Esophagus (tissue), 2 donors: ENCODE measurements at regions not wholly inside any gene's neighbourhood (a gene's known extent, or its start where the extent isn't known, plus 50 kb on each side); places are given as distances from the start of the nearest gene placed in this dataset.

Experiments used
- H3K27ac ChIP-seq, 2 donors: one replicate each; pipeline ENCODE4 v1.5.1; 2013; ENCODE audit warnings: low read depth in 2 of 2, mild to moderate bottlenecking in 2 of 2, inconsistent platforms in 1 of 2, low read length in 1 of 2, moderate library complexity in 1 of 2
- H3K27me3 ChIP-seq, 2 donors: one replicate each; pipeline ENCODE4 v1.6.1; 2013; ENCODE audit warnings: low read length in 2 of 2, control low read depth in 1 of 2, mild to moderate bottlenecking in 1 of 2; ENCODE audit not compliant: insufficient read depth in 2 of 2, control insufficient read depth in 1 of 2
- H3K36me3 ChIP-seq, 2 donors: one replicate each; pipeline ENCODE4 v1.6.1; 2013; ENCODE audit warnings: low read length in 1 of 2; ENCODE audit not compliant: control insufficient read depth in 2 of 2, insufficient read depth in 2 of 2
- H3K4me1 ChIP-seq, 2 donors: one replicate each; pipeline ENCODE4 v1.6.1; 2013; ENCODE audit warnings: low read length in 1 of 2; ENCODE audit not compliant: control insufficient read depth in 2 of 2, insufficient read depth in 2 of 2
- H3K4me3 ChIP-seq, 2 donors: one replicate each; pipeline ENCODE4 v1.5.1; 2013; ENCODE audit warnings: low read length in 2 of 2, mild to moderate bottlenecking in 2 of 2, low read depth in 1 of 2, moderate library complexity in 1 of 2
- H3K9me3 ChIP-seq, 2 donors: one replicate each; pipeline ENCODE4 v1.6.1; 2013; ENCODE audit warnings: mild to moderate bottlenecking in 2 of 2, low read depth in 1 of 2, low read length in 1 of 2, moderate library complexity in 1 of 2; ENCODE audit not compliant: control insufficient read depth in 2 of 2, insufficient read depth in 1 of 2
- WGBS, 2 donors: extraction: QIAGEN DNeasy Blood & Tissue Kit; methylation state at CpG; one replicate each; pipeline ENCODE4 v1.1.7; 2013; 5-methylcytosine and 5-hydroxymethylcytosine counted together
- donor health status: healthy with polysubstance abuse.
- donor health status: Bipolar disorder and iron deficiency.

DNA sequence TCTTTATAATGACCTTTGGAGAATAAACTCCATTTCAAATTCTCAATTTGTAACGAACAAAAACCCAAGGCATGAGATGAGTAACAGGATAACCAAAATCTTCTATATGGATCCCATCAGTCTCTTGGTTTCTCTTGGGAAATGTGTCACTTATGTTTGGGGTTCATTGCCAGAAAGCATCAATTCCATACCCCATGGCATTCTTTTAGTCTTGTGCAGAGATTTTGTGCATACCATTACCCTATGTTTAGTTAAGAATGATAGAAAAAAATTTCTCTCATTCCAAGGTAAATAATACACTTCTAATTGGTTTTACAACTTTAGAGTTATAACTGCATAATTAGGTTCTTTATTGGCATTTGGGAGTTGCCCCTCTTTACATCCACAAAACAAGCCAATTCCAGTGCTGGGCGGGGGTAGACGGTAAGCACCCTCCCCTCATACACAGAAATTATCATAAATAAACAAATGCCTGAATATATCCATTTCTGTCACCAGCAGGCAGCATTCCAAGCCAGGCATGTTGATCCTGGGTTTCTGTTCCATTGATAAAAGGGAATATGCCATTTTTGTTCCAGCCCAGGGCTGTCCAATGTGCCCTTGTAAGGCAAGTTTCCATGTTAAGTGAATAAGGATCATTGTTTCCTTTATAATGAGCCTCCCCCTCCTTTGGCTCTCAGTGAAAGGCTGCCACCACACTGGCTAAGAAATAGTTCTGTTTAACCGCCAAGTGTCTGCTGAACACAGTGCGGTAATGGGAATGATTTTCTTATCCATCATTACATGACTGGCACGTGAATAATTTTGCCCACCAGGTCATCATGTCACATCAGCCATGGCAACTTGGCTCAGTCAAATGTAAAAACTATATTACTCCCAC lies 680.1 kb upstream of the ZEB2 start:
- Histone ChIP-seq H3K27me3 (no peaks in the 10 kb centered on the region), H3K4me1 (no peaks in the 10 kb centered on the region), H3K9me3 (no peaks in the 10 kb centered on the region), H3K27ac (no peak overlapping the region), H3K4me3 (no peak overlapping the region), H3K36me3 (no peaks in the 10 kb centered on the region)
- WGBS, 2 donors = 77 to 81% methylated on average over 6 of the region's 6 CpGs

GRCh38 chr2:145199042-145199441 lies 679.1 kb upstream of the ZEB2 start:
- WGBS, 2 donors = 55 to 66% methylated on average over 7 of the region's 7 CpGs
- no peaks in the 10 kb centered on the region for H3K9me3 ChIP-seq
- H3K27me3 ChIP-seq = no peaks in the 10 kb centered on the region
- H3K4me1 ChIP-seq = no peaks in the 10 kb centered on the region
- no peak overlapping the region for H3K4me3 ChIP-seq
- H3K36me3 ChIP-seq = no peaks in the 10 kb centered on the region
- H3K27ac ChIP-seq = no peak overlapping the region

GRCh38 chr2:145198555-145198954 lies 678.6 kb upstream of the ZEB2 start:
- Histone ChIP-seq H3K36me3 (no peaks in the 10 kb centered on the region), H3K4me3 (no peak overlapping the region), H3K9me3 (no peaks in the 10 kb centered on the region), H3K4me1 (no peaks in the 10 kb centered on the region), H3K27me3 (no peaks in the 10 kb centered on the region), H3K27ac (no peak overlapping the region)
- WGBS, 2 donors = 68 to 85% methylated on average over 2 of the region's 2 CpGs

GRCh38 chr2:145197944-145198343 lies 678.0 kb upstream of the ZEB2 start:
- no peaks in the 10 kb centered on the region for H3K9me3 ChIP-seq
- no peaks in the 10 kb centered on the region for H3K4me1 ChIP-seq
- no peak overlapping the region for H3K27ac ChIP-seq
- no peak overlapping the region for H3K4me3 ChIP-seq
- H3K36me3 ChIP-seq = no peaks in the 10 kb centered on the region
- 90 to 98% methylated on average over 3 of the region's 3 CpGs for WGBS, 2 donors
- H3K27me3 ChIP-seq = no peaks in the 10 kb centered on the region

GRCh38 chr2:145194673-145195072 lies 674.8 kb upstream of the ZEB2 start:
- H3K36me3 ChIP-seq = no peaks in the 10 kb centered on the region
- H3K4me3 ChIP-seq = no peak overlapping the region
- WGBS, 2 donors = 52 to 56% methylated on average over 2 of the region's 2 CpGs
- no peaks in the 10 kb centered on the region for H3K27me3 ChIP-seq
- no peaks in the 10 kb centered on the region for H3K9me3 ChIP-seq
- no peaks in the 10 kb centered on the region for H3K4me1 ChIP-seq
- H3K27ac ChIP-seq = no peak overlapping the region

DNA sequence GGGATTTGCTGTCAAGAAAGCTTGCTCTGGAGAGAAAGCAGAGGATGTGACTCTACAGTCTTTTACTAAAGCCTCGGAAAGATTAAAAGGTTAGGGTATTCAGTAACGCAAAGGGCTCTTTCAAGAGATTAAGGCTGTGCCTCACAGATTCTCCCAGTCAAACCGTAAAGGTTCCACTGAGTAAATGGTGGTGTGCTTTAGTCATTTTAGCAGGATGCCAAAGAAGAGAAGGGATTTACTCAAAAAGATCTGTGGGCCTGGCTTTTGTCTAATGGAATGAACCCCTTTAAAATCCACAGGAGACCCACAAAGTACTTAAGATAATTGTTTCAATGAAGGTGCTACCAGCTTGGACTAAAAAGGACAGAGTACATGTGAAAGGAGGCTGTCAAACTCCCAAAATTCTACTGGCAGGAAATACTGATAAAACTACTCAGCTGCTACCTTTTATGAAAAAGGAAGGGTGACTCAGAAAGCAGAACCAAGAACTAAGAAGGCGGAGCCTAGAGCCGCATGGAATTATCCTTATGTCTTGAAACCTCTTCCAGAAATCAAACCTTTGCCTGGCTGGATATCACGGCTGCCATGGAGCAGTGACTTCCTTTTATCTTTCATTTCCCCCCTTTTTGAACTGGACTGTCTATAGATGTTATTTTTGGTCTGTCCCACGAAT lies 670.2 kb upstream of the ZEB2 start:
- no peaks in the 10 kb centered on the region for H3K27me3 ChIP-seq
- whole genome bisulfite sequencing, 2 donors = 82 to 88% methylated on average over 7 of the region's 7 CpGs

DNA sequence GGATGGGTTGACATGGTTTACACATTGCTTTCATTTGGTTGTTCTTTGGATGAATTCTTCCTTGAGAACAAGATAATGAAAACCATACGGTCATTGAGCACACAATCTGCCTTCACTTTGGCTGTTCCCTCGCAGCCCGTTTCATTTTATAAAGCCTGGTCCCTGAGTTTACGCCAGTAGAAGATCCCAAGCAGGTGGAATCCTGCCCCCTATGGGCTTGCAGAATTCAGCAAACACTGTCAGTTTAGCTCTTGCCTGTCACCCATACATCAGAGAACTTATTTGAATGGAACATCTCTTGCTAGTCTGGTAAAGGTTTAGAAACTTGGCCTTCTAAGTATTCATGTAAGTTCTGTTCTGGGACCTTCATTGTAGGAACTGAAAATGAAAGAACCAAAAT lies 666.4 kb upstream of the ZEB2 start:
- 64 to 69% methylated on average over 4 of the region's 4 CpGs for WGBS, 2 donors
- H3K36me3 ChIP-seq = no peaks in the 10 kb centered on the region
- H3K27me3 ChIP-seq = no peaks in the 10 kb centered on the region
- H3K27ac ChIP-seq = no peak overlapping the region
- H3K4me1 ChIP-seq = no peaks in the 10 kb centered on the region
- H3K9me3 ChIP-seq = no peaks in the 10 kb centered on the region
- no peak overlapping the region for H3K4me3 ChIP-seq

More for the DNA sequence above, 670.2 kb upstream of the ZEB2 start:
- Histone ChIP-seq H3K4me3 (no peak overlapping the region), H3K4me1 (no peaks in the 10 kb centered on the region), H3K9me3 (no peaks in the 10 kb centered on the region), H3K27ac (no peak overlapping the region), H3K36me3 (no peaks in the 10 kb centered on the region)

DNA sequence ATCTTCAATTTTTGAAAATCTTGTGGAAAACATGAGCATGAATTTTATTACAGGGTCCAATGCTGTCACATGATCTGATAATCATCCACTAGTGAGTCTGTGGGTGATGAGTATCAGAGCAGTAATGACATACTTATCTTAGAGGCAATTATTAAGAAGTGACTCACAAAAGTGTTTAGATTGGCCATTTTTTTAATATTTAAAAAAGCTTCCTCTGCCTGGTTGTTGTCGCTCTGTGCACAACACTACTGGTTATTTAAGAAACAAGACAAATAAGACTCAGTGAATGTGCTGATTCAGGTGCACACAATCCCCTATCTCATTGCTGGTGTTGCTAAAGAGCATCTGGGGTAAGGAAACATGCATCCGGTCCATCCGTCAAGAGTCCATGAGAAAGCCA lies 665.8 kb upstream of the ZEB2 start:
- Histone ChIP-seq H3K4me1 (no peaks in the 10 kb centered on the region), H3K27ac (no peak overlapping the region), H3K4me3 (no peak overlapping the region), H3K9me3 (no peaks in the 10 kb centered on the region), H3K27me3 (no peaks in the 10 kb centered on the region), H3K36me3 (no peaks in the 10 kb centered on the region)
- WGBS, 2 donors = 79 to 90% methylated on average over 3 of the region's 3 CpGs

DNA sequence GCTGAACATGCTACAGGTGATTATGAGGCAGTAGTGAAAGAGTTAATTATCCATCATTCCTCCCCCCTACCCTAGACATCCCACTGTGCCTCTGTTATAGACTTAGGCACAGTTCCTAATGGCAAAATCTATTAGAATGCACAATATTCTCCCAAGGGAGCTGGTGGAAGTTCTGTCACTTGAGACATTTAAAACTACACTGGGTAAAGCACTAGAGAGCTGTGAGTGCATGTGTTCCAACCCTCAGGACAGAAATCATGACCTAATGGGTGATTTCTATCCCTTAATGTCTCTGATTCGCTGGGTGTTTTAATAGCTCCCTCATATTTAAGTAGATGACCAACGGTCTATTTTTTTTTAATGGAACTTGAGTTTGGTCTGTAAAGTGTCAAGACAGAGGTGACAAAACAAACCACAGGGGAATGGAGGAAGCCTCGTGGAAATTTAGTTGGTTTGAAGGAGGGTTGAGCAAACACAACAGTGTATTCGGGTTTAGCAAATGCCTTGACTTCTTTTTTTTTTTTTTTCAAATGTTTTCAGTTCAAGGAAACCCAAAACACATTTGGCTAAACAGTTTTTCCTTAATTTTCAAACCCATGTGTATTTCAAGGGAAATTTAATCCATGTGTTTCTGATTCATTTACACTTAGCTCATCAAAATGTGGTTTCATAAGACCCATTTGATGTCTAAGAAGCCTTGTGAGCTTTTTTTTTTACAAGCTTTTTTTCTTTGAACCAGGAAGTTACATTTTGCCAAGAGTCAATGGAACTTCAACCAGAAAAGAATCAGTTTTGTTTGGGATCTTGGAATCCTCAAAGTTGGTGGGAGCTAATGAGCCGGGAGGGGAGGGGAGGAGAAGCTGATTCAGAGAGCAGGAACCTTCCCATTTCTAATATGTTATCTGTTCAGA lies 665.1 kb upstream of the ZEB2 start:
- Histone ChIP-seq H3K4me1 (no peaks in the 10 kb centered on the region), H3K27ac (no peak overlapping the region), H3K27me3 (no peaks in the 10 kb centered on the region), H3K9me3 (no peaks in the 10 kb centered on the region), H3K36me3 (no peaks in the 10 kb centered on the region), H3K4me3 (no peak overlapping the region)
- WGBS, 2 donors = 67 to 74% methylated on average over 5 of the region's 5 CpGs
